ENCODE measurements at regions not wholly inside any gene's neighbourhood (a gene's known extent, or its start where the extent isn't known, plus 50 kb on each side); places are given as distances from the start of the nearest gene placed in this dataset.

DNA sequence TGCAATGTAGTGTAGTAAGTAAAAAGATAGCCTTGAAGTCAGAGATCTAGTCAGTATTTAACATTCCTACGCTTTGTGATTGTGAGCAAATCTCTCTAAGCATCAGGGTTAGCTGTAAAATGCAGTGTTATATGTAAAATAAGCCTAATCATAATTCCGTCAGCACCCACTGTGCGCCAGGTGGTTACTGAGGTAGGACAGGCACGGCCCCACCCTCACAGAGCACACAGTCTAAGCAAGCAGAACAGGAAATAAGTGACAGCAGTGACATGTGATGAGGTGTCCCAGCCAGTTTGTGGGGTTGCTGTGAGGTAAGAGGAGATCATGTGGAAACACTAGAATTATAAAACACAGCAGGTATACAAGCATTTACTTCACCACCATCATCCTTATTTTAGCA, 267.1 kb downstream of the ICOS start:
- ChIA-PET CTCF (ENCODE audit: partially characterized antibody) (no interaction called here), POLR2A (ENCODE audit: partially characterized antibody) (no interaction called here)
- peaks cover 0 to 3% (median 0%) of the 10 kb centered on the region in 4 donors for H3K4me1 Mint-ChIP-seq
- H3K36me3 ChIP-seq (ENCODE audit: insufficient read depth, low read length) = no peaks in the 10 kb centered on the region
- no peak overlapping the region for H3K27ac Mint-ChIP-seq
- no peak overlapping the region for H3K27ac ChIP-seq (ENCODE audit: low read depth, low read length)
- H3K4me3 Mint-ChIP-seq = no peak overlapping the region
- no peak for DNase-seq
- H3K4me3 ChIP-seq (ENCODE audit: low read length in 2 of 2) = no peak overlapping the region
- no peaks in the 10 kb centered on the region for H3K4me1 ChIP-seq (ENCODE audit: insufficient read depth, low read length)
- no peaks in the 10 kb centered on the region for H3K9me3 Mint-ChIP-seq
- H3K36me3 Mint-ChIP-seq = no peaks in the 10 kb centered on the region
- peaks cover 8 to 18% of the 10 kb centered on the region in 2 donors for H3K27me3 Mint-ChIP-seq
- H3K9me3 ChIP-seq (ENCODE audit: control insufficient read depth in 1 of 2, low read length in 2 of 2) = no peaks in the 10 kb centered on the region
- intact Hi-C loops (cut with micrococcal nuclease) = no loop called here
- H3K27me3 ChIP-seq (ENCODE audit: insufficient read depth, low read length) = no peaks in the 10 kb centered on the region

DNA sequence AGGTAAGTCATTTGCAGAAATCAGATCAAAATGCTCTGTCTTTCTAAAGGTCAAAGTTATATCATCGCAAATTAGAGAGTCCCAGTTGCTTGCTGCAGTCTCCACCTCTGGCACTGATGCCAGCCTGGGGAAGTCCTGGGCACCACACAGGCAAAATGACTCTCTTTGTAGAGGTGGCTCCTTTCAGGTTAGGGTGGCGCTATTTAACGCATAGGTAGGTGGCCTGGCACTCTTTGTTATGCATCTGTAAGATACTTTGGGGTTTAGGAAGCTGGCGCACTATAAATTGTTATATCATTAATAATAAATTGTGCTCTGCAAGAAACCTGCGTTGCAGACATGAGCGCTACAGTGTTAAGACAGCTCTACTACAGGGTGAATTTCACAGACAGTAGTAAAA, 268.5 kb downstream of the ICOS start:
- no peaks in the 10 kb centered on the region for H3K4me1 ChIP-seq (ENCODE audit: insufficient read depth, low read length)
- no peaks in the 10 kb centered on the region for H3K9me3 ChIP-seq (ENCODE audit: control insufficient read depth in 1 of 2, low read length in 2 of 2)
- Mint-ChIP-seq H3K27ac (no peak overlapping the region), H3K27me3 (peaks cover 10 to 18% of the 10 kb centered on the region in 2 donors), H3K4me1 (peaks cover 0 to 3% (median 0%) of the 10 kb centered on the region in 4 donors), H3K4me3 (no peak overlapping the region), H3K36me3 (no peaks in the 10 kb centered on the region), H3K9me3 (peaks cover 0 to 3% (median 0%) of the 10 kb centered on the region in 8 donors)
- no peak overlapping the region for H3K4me3 ChIP-seq (ENCODE audit: low read length in 2 of 2)
- no peak for DNase-seq
- CTCF ChIA-PET (ENCODE audit: partially characterized antibody) = no interaction called here
- H3K36me3 ChIP-seq (ENCODE audit: insufficient read depth, low read length) = no peaks in the 10 kb centered on the region
- POLR2A ChIA-PET (ENCODE audit: partially characterized antibody) = no interaction called here
- no peaks in the 10 kb centered on the region for H3K27me3 ChIP-seq (ENCODE audit: insufficient read depth, low read length)
- intact Hi-C loops (cut with micrococcal nuclease) = no loop called here
- H3K27ac ChIP-seq (ENCODE audit: low read depth, low read length) = no peak overlapping the region

GRCh38 chr2:204205538-204205937, 269.0 kb downstream of the ICOS start:
- ChIA-PET CTCF (ENCODE audit: partially characterized antibody) (no interaction called here), POLR2A (ENCODE audit: partially characterized antibody) (no interaction called here)
- Histone ChIP-seq H3K27me3 (ENCODE audit: insufficient read depth, low read length) (no peaks in the 10 kb centered on the region), H3K9me3 (ENCODE audit: control insufficient read depth in 1 of 2, low read length in 2 of 2) (no peaks in the 10 kb centered on the region), H3K36me3 (ENCODE audit: insufficient read depth, low read length) (no peaks in the 10 kb centered on the region), H3K4me3 (ENCODE audit: low read length in 2 of 2) (no peak overlapping the region), H3K4me1 (ENCODE audit: insufficient read depth, low read length) (no peaks in the 10 kb centered on the region), H3K27ac (ENCODE audit: low read depth, low read length) (no peak overlapping the region)
- H3K9me3 Mint-ChIP-seq = peaks cover 0 to 3% (median 0%) of the 10 kb centered on the region in 8 donors
- H3K27me3 Mint-ChIP-seq = peaks cover 10 to 18% of the 10 kb centered on the region in 2 donors
- no peak overlapping the region for H3K27ac Mint-ChIP-seq
- H3K36me3 Mint-ChIP-seq = no peaks in the 10 kb centered on the region
- intact Hi-C loops (cut with micrococcal nuclease) = no loop called here
- peaks cover 0 to 3% (median 0%) of the 10 kb centered on the region in 4 donors for H3K4me1 Mint-ChIP-seq
- no peak for DNase-seq
- H3K4me3 Mint-ChIP-seq = no peak overlapping the region

GRCh38 chr2:204207866-204208265, 271.3 kb downstream of the ICOS start:
- H3K36me3 ChIP-seq (ENCODE audit: insufficient read depth, low read length) = no peaks in the 10 kb centered on the region
- peaks cover 0 to 3% (median 0%) of the 10 kb centered on the region in 4 donors for H3K4me1 Mint-ChIP-seq
- no peaks in the 10 kb centered on the region for H3K9me3 ChIP-seq (ENCODE audit: control insufficient read depth in 1 of 2, low read length in 2 of 2)
- no peaks in the 10 kb centered on the region for H3K36me3 Mint-ChIP-seq
- H3K4me1 ChIP-seq (ENCODE audit: insufficient read depth, low read length) = no peaks in the 10 kb centered on the region
- no peaks in the 10 kb centered on the region for H3K27me3 ChIP-seq (ENCODE audit: insufficient read depth, low read length)
- H3K4me3 Mint-ChIP-seq = no peak overlapping the region
- H3K4me3 ChIP-seq (ENCODE audit: low read length in 2 of 2) = no peak overlapping the region
- H3K9me3 Mint-ChIP-seq = peaks cover 0 to 3% (median 0%) of the 10 kb centered on the region in 8 donors
- intact Hi-C loops (cut with micrococcal nuclease) = no loop called here
- ChIA-PET CTCF (ENCODE audit: partially characterized antibody) (no interaction called here), POLR2A (ENCODE audit: partially characterized antibody) (no interaction called here)
- peaks cover 7 to 18% of the 10 kb centered on the region in 2 donors for H3K27me3 Mint-ChIP-seq
- H3K27ac ChIP-seq (ENCODE audit: low read depth, low read length) = no peak overlapping the region
- no peak overlapping the region for H3K27ac Mint-ChIP-seq
- DNase-seq = no peak

- H3K9me3 Mint-ChIP-seq = peaks cover 0 to 25% (median 13%) of the 10 kb centered on the region in 8 donors
- Histone ChIP-seq H3K36me3 (ENCODE audit: insufficient read depth, low read length) (no peaks in the 10 kb centered on the region), H3K4me1 (ENCODE audit: insufficient read depth, low read length) (no peaks in the 10 kb centered on the region), H3K9me3 (ENCODE audit: control insufficient read depth in 1 of 2, low read length in 2 of 2) (no peaks in the 10 kb centered on the region), H3K27ac (ENCODE audit: low read depth, low read length) (no peak overlapping the region), H3K4me3 (ENCODE audit: low read length in 2 of 2) (no peak overlapping the region), H3K27me3 (ENCODE audit: insufficient read depth, low read length) (no peaks in the 10 kb centered on the region)
- intact Hi-C loops (cut with micrococcal nuclease) = no loop called here
- H3K4me3 Mint-ChIP-seq = no peak overlapping the region
- DNase-seq = no peak
- no peak overlapping the region for H3K27ac Mint-ChIP-seq
- no peaks in the 10 kb centered on the region for H3K36me3 Mint-ChIP-seq
- H3K4me1 Mint-ChIP-seq = no peaks in the 10 kb centered on the region
- CTCF ChIA-PET (ENCODE audit: partially characterized antibody) = no interaction called here
- peaks cover 6 to 11% of the 10 kb centered on the region in 2 donors for H3K27me3 Mint-ChIP-seq
- POLR2A ChIA-PET (ENCODE audit: partially characterized antibody) = no interaction called here
Observed at GRCh38 chr2:204213588-204213987, 277.0 kb downstream of the ICOS start.

GRCh38 chr2:204218040-204218439, 281.5 kb downstream of the ICOS start:
- Mint-ChIP-seq H3K27me3 (peaks cover 8 to 16% of the 10 kb centered on the region in 2 donors), H3K27ac (no peak overlapping the region), H3K9me3 (peaks cover 0 to 25% (median 13%) of the 10 kb centered on the region in 8 donors), H3K4me1 (no peaks in the 10 kb centered on the region), H3K36me3 (no peaks in the 10 kb centered on the region), H3K4me3 (no peak overlapping the region)
- DNase-seq = no peak
- Histone ChIP-seq H3K4me1 (ENCODE audit: insufficient read depth, low read length) (no peaks in the 10 kb centered on the region), H3K4me3 (ENCODE audit: low read length in 2 of 2) (no peak overlapping the region), H3K27me3 (ENCODE audit: insufficient read depth, low read length) (no peaks in the 10 kb centered on the region), H3K27ac (ENCODE audit: low read depth, low read length) (no peak overlapping the region), H3K36me3 (ENCODE audit: insufficient read depth, low read length) (no peaks in the 10 kb centered on the region), H3K9me3 (ENCODE audit: control insufficient read depth in 1 of 2, low read length in 2 of 2) (no peaks in the 10 kb centered on the region)
- ChIA-PET CTCF (ENCODE audit: partially characterized antibody) (no interaction called here), POLR2A (ENCODE audit: partially characterized antibody) (no interaction called here)
- intact Hi-C loops (cut with micrococcal nuclease) = no loop called here

- Mint-ChIP-seq H3K27me3 (peaks cover 8 to 16% of the 10 kb centered on the region in 2 donors), H3K4me1 (no peaks in the 10 kb centered on the region), H3K4me3 (no peak overlapping the region), H3K9me3 (peaks cover 0 to 20% (median 12%) of the 10 kb centered on the region in 8 donors), H3K27ac (no peak overlapping the region), H3K36me3 (no peaks in the 10 kb centered on the region)
- Histone ChIP-seq H3K27me3 (ENCODE audit: insufficient read depth, low read length) (no peaks in the 10 kb centered on the region), H3K9me3 (ENCODE audit: control insufficient read depth in 1 of 2, low read length in 2 of 2) (no peaks in the 10 kb centered on the region), H3K27ac (ENCODE audit: low read depth, low read length) (no peak overlapping the region), H3K36me3 (ENCODE audit: insufficient read depth, low read length) (no peaks in the 10 kb centered on the region), H3K4me1 (ENCODE audit: insufficient read depth, low read length) (no peaks in the 10 kb centered on the region), H3K4me3 (ENCODE audit: low read length in 2 of 2) (no peak overlapping the region)
- intact Hi-C loops (cut with micrococcal nuclease) = no loop called here
- DNase-seq = no peak
- CTCF ChIA-PET (ENCODE audit: partially characterized antibody) = no interaction called here
- POLR2A ChIA-PET (ENCODE audit: partially characterized antibody) = no interaction called here
Observed at GRCh38 chr2:204219196-204219595, 282.6 kb downstream of the ICOS start.

GRCh38 chr2:204220896-204221295, 284.3 kb downstream of the ICOS start:
- intact Hi-C loops (cut with micrococcal nuclease) = no loop called here
- H3K4me1 ChIP-seq (ENCODE audit: insufficient read depth, low read length) = no peaks in the 10 kb centered on the region
- no peak overlapping the region for H3K4me3 ChIP-seq (ENCODE audit: low read length in 2 of 2)
- H3K9me3 ChIP-seq (ENCODE audit: control insufficient read depth in 1 of 2, low read length in 2 of 2) = no peaks in the 10 kb centered on the region
- Mint-ChIP-seq H3K4me1 (no peaks in the 10 kb centered on the region), H3K36me3 (no peaks in the 10 kb centered on the region), H3K4me3 (no peak overlapping the region), H3K27ac (no peak overlapping the region), H3K27me3 (peaks cover 7% of the 10 kb centered on the region in 2 donors), H3K9me3 (peaks cover 0 to 12% (median 5%) of the 10 kb centered on the region in 8 donors)
- ChIA-PET CTCF (ENCODE audit: partially characterized antibody) (no interaction called here), POLR2A (ENCODE audit: partially characterized antibody) (no interaction called here)
- DNase-seq = no peak
- no peak overlapping the region for H3K27ac ChIP-seq (ENCODE audit: low read depth, low read length)
- peaks cover 4% of the 10 kb centered on the region for H3K27me3 ChIP-seq (ENCODE audit: insufficient read depth, low read length)
- H3K36me3 ChIP-seq (ENCODE audit: insufficient read depth, low read length) = no peaks in the 10 kb centered on the region

Measured in CD4-positive, alpha-beta memory T cell (primary cell).